GM18951 (cell line): ENCODE measurements at regions not wholly inside any gene's neighbourhood (a gene's known extent, or its start where the extent isn't known, plus 50 kb on each side); places are given as distances from the start of the nearest gene placed in this dataset.
"Not testable (repeated sequence)": the region's sequence is repeated elsewhere in the genome, so short reads cannot be mapped to it uniquely, and the experiment has no call there.

Experiments
- POLR2A ChIP-seq: IDR thresholded peaks from 4 replicates; pipeline ENCODE4 v1.6.1; 2011; ENCODE audit warnings: mild to moderate bottlenecking; ENCODE audit not compliant: insufficient read length, insufficient read depth; ENCODE audit errors: extremely low read depth
- in situ Hi-C: fragments of 300-500 bp; cut with MboI; formaldehyde crosslinking; loops from one replicate; pipeline ENCODE4 v1.12.0; 2022; ENCODE audit warnings: low sequenced_read_pairs, mixed read lengths, inconsistent platforms; ENCODE audit not compliant: unreplicated experiment

DNA sequence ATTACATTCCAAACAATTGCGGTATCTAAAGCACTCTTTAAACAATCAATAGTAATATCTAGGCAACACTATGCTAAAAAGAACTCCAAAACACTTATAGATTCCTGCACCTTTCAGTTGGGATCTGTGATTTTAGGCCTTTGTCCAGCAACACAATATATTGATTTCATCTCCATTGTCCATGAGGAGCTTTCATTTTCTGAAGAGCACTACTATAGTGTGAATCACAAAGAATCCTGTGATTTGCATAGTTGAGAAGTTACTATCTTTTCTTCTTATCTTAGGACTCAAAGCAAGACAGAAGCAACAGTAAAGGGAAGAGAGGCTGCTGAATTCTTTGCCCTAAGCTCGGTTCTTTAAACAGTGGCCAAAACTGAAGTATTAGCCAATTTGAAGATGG, 846.8 kb downstream of the IPMK start:
- TF ChIP-seq POLR2A: no peak
- in situ Hi-C loops: no loop called here

DNA sequence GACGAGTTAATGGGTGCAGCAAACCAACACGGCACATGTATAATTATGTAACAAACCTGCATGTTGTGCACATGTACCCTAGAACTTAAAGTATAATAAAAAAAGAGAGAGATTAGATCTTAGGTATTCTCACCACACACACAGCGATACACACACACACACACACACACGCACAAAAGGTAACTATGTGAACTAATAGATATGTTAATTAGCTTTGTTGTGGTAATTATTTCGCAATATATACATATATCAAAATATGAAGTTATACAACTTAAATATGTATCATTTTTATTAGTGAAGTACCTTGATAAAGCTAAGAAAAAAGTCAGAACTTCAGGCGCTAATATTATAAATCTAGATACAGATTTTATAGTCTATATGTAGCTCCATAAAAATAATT, 849.2 kb downstream of the IPMK start:
- in situ Hi-C loops: no loop called here
- TF ChIP-seq POLR2A: no peak

DNA sequence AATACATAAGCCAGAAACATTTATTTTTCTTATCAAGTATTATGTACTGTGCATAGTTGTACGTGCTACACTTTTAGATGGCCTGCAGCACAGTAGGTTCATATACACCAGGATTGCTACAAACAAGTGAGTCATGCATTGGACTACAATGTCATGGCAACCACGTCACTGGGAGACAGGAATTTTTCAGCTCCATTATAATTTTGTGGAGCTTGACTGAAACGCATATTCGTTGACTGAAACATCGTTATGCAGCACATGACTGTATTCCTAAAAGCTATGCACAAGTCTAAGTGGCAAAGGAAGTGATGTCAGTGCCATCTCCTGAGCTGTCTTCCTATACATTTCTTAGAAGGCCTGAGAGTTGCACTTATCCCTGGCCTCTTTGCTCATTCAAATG, 871.8 kb downstream of the IPMK start:
- no peak for TF ChIP-seq POLR2A

DNA sequence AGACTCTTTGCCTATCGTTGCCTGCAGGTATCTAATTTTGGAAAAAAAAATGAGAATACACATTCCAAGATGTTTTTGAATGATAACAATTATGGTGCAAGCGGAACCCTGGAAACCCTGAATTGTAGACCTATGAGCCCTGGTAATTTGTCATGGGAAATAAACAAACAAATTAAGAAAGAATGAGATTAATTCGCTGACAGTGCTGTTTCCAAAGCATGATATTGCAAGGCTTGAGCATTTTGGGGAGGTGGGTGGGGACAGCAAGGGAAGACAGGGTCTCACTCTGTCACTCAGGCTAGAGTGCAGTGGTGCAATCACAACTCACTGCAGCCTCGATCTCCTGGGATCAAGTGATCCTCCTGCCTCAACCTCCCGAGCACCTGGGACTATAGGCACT, 900.3 kb downstream of the IPMK start:
- no peak for TF ChIP-seq POLR2A
- in situ Hi-C loops: no loop called here

More for the DNA sequence above, 871.8 kb downstream of the IPMK start:
- in situ Hi-C loops: no loop called here

DNA sequence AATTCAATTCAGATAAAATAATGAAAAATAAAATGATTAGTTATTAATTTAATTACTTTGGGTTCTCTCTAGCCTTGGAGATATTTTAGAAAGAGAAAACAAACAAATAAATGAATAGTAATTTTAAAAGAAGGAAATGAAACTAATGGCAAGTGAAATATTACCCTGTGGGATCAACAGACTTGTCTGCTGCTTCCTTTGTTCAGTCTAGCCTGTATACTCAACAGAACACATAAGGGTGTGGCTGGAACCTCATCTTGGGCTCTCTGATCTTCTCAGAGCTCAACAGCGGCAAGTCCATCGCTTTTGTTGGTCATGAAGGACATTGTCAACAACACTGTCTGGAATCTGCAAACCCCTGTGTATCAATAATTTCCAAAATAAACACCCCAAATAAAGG, 904.9 kb downstream of the IPMK start:
- in situ Hi-C loops: no loop called here
- TF ChIP-seq POLR2A: no peak

DNA sequence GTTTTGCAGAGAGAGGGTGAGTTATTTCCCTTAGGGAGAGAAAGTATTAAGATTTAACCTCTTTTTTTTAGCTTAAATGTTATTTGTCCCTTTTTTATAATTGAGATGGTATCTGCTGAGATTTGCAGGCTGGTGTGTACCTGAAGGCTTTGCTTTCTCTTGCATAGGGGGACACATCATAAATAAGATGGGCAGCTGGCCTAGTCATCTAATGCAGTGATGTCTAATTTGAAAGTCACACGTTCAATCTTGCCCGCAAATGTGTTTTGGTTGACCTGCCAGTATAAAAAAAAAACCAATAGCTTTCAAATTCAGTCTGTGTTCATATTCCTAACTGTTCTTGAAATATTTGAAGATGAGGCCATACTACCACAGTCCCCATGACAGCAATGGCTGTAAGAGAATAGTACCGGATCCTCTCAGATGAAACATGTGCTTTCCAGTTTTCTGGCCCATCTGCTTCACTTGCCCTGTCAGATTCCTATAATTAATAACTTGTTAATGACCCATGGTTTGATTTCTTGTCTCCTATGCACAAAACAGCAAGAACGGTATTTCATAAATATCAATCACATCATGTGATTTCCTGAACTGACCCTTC, 914.2 kb downstream of the IPMK start:
- no peak for TF ChIP-seq POLR2A
- in situ Hi-C loops: no loop called here

DNA sequence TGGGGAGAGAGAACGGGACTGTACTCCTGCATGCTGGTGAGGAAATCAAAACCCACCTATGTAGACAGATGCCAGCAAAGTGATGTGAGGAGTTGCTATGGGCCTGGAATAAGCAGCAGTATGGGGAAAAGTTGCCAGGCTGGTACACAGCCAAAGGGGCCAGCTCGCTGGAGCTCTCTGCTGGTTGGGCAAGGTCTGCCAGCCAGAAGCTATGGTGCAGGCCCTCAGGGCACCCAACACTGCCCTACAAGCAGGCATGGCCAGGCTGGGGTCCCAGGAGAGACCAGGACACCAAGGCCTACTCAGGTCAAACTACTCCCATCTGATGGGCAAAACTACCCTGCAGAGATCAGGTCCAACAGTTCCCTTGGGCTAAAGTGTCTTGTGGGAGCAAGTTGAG, 916.6 kb downstream of the IPMK start:
- TF ChIP-seq POLR2A: no peak

DNA sequence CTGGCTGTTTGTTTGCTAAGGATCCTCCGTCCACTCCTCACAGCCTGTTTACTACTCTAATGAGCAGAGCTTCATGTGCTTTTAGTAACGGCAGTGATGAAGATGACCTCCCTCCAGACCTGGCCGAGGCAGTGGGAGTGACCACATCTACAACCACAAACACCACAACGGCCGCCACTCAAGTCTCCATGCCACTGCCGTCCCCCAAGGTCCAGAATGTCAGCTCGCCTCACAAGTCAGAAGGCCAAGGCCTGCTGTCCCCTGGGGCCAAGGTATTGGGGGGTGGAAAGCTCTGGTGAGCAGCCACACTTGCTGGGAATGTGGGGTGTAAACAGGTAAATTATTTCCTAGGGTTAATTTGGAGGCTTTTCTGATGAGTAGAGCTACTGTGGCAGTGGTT, 926.4 kb downstream of the IPMK start:
- in situ Hi-C loops: loop anchor here (25.0 kb wide), 1 partner anchor 321 kb away; no protein-coding TSS in a partner anchor
- no peak for TF ChIP-seq POLR2A

More for the DNA sequence above, 916.6 kb downstream of the IPMK start:
- in situ Hi-C loops: no loop called here

DNA sequence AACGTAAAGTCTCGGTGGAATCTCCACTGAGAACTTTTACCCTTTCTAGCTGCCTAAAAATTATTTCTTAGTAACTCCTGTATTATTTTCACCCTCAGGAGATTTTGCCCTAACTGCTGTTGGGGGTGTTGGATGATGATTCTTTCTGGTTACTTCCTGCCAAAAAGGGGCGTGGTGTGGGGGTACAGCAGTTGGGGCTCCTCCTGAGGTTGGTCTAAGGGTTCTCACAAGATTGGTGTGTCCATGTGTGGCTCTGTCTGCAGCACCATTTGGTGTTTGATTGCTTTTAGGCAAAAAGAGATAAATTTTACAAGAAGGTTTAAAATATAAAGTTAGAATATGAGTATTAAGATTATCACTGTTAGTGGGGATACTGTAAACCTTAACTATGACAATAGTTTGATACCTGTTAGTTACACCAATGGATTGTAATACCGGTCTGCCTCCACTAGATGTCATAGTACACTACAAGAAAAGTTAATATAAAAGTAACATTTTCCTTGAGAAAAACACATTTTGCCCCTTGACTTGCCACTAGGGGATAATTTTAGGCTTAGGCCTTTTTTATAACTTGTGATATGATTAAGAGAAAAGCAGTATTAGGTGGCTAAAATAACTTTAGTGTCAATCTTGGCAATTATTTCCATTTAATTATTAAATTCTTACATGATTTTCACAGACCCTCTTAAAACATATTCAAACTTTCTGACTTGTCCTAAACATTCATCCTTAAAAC, 928.7 kb downstream of the IPMK start:
- in situ Hi-C loops: loop anchor here (25.0 kb wide), 1 partner anchor 323 kb away; no protein-coding TSS in a partner anchor
- no peak for TF ChIP-seq POLR2A

DNA sequence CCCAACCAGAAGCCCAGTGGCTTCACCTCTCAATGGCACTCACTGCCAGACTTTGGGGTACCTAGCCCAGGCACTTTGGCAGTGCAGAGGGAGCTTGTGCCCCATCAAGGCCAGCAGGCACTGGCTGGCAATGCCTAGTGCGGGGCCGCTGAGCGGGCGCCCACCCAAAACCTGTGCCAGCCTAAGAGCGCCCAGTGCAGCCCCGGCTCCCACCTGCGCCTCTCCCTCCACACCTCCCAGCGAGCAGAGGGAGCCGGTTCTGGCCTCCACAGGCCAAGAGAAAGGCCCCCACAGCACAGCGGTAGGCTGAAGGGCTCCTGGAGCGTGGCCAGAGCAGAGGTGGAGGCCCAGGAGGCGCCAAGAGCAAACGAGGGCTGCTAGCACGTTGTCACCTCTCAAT, 930.8 kb downstream of the IPMK start:
- in situ Hi-C loops: loop anchor here (25.0 kb wide), 1 partner anchor 325 kb away; no protein-coding TSS in a partner anchor
- no peak for TF ChIP-seq POLR2A

DNA sequence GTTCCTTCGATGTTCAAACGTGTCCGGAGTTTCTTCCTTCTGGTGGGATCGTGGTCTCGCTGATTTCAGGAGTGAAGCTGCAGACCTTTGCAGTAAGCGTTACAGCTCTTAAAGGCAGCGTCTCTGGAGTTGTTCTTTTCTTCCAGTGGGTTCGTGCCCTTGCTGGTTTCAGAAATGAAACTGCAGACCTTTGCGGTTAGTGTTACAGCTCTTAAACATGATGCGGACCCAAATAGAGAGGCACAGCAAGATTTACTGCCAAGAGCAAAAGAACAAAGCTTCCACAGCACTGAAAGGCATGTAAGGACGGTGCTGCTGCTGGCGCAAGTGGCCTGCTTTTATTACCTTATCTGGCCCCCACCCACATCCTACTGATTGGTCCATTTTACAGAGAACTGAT, 931.4 kb downstream of the IPMK start:
- in situ Hi-C loops: loop anchor here (25.0 kb wide), 1 partner anchor 326 kb away; no protein-coding TSS in a partner anchor
- no peak for TF ChIP-seq POLR2A

DNA sequence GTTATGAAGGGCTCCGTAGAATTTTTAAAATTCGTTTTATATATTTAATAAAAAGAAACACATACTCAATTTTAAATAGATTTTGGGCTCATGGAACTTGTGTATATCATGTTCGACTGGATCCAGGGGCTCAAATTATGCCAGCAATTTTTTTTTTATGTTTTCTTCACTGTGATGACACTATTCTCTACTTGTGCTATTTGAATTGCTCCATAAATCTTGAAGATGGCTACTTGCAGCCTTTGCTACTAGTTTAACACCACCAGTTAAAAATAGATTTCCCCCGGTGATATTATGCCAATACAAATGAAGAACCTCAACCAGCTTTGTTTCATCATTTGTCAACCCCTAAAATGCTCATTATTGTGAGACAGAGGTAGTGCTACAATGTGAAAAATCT, 933.2 kb downstream of the IPMK start:
- in situ Hi-C loops: loop anchor here (25.0 kb wide), 1 partner anchor 328 kb away; no protein-coding TSS in a partner anchor
- TF ChIP-seq POLR2A: no peak

DNA sequence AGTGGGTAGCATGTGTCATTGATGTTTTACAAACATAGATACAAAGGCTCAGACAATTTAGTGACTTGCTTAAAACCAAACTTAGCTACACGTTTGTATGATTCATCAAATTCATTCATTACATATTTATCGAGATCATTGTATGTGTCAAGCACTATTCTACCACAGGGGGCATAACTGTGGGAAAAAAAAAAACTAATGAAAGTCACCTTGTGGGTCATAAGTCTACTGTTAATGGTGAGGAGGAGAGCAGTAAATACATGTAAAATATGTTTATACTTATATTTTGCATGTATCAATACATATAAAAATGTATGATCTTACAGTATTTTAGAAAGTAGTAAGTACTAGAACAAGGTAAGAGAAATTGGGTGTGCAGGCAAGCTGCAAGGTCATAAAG, 933.8 kb downstream of the IPMK start:
- in situ Hi-C loops: loop anchor here (25.0 kb wide), 1 partner anchor 328 kb away; no protein-coding TSS in a partner anchor
- no peak for TF ChIP-seq POLR2A

DNA sequence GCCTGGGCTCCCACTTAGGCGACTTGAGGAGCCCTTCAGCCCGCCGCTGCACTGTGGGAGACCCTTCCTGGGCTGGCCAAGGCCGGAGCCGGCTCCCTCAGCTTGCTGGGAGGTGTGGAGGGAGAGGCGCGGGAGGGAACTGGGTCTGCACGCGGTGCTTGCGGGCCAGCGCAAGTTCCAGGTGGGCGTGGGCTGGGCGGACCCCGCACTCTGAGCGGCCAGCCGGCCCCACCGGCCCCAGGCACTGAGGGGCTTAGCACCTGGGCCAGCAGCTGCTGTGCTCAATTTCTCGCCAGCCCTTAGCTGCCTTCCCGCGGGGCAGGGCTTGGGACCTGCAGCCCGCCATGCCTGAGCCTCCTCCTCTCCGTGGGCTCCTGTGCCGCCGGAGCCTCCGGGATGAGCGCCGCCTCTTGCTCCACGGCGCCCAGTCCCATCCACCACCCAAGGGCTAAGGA, 946.3 kb downstream of the IPMK start:
- in situ Hi-C loops: not testable (repeated sequence)
